ENCODE measurements at regions not wholly inside any gene's neighbourhood (a gene's known extent, or its start where the extent isn't known, plus 50 kb on each side); places are given as distances from the start of the nearest gene placed in this dataset.

DNA sequence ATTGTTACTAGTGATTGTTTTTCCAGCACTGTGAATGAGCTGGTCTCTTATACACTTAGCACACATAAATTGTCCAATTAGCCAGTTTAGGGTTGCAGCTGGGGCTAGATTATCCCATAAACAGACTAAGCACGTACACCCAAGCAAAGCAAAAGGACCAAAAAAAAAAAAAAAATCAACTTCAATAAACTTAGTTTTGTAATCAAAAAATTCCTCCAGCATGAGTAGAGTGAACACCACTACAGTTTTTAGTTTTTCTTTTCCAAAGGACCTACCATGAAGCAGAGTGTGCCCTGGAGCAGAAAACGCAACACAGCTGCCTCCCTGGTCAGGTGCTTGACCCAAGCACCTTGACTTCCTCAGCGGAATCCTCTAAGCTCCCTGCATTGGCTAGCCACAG is 249.4 kb upstream of the SLC14A2 start:
- no peaks in the 10 kb centered on the region for H3K27me3 ChIP-seq
- intact Hi-C loops (cut with DNase I; ENCODE audit: low total_unique reads), result no loop called here
- no peak overlapping the region for H3K27ac ChIP-seq
- TF ChIP-seq POLR2AphosphoS5 (IDR thresholded peaks at IDR 0.05) (no peak), POLR2A (IDR thresholded peaks at IDR 0.05) (no peak)
- TF ChIP-seq, protein P1, sequence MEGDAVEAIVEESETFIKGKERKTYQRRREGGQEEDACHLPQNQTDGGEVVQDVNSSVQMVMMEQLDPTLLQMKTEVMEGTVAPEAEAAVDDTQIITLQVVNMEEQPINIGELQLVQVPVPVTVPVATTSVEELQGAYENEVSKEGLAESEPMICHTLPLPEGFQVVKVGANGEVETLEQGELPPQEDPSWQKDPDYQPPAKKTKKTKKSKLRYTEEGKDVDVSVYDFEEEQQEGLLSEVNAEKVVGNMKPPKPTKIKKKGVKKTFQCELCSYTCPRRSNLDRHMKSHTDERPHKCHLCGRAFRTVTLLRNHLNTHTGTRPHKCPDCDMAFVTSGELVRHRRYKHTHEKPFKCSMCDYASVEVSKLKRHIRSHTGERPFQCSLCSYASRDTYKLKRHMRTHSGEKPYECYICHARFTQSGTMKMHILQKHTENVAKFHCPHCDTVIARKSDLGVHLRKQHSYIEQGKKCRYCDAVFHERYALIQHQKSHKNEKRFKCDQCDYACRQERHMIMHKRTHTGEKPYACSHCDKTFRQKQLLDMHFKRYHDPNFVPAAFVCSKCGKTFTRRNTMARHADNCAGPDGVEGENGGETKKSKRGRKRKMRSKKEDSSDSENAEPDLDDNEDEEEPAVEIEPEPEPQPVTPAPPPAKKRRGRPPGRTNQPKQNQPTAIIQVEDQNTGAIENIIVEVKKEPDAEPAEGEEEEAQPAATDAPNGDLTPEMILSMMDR (IDR thresholded peaks at IDR 0.05), result no peak
- H3K4me1 ChIP-seq, result no peaks in the 10 kb centered on the region
- H3K4me3 ChIP-seq, result no peak overlapping the region
- no peak for DNase-seq (ENCODE audit: low spot score in 2 of 2)
- H3K36me3 ChIP-seq, result no peaks in the 10 kb centered on the region
- no peaks in the 10 kb centered on the region for H3K9me3 ChIP-seq

DNA sequence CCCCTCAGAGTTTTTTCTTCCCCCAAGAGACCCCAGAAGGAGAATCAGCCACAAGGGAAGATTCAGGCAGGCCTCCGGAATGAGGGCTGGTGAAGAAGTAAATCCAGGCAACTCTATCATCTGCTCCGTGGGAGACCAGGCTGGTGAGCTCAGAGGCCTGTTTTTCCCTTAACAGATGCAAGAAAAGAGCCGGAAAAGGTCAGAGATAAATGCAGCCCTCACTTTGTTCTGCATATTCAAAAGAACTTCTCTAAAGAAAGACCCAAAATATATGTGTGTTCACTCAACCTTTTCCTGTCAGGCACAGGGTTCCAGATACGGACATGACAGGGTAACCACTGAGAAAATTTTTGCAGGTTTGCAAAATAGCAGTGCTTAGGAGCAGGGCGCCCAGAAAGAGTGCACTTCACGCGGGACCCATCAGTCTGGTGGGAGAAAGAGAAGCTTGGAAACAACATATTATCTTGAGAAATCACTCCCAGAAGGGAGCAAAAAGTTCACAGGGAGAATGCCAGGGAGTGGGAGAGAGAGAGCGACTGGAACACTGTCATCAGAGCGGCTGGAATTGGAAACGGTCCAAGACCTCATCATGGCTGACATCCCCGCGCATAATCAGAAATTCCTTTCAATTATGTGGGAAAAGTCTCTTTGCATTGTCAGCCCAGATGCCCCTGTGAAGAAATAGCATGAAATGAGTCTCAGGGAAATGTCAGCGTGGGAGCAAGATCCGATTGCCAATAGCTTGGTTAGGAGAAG is 244.8 kb upstream of the SLC14A2 start:
- DNase-seq (ENCODE audit: low spot score in 2 of 2), result no peak
- H3K27ac ChIP-seq, result peak overlapping the region in 1 of 2 donors; percentile 53
- intact Hi-C loops (cut with DNase I; ENCODE audit: low total_unique reads), result no loop called here
- TF ChIP-seq POLR2AphosphoS5 (IDR thresholded peaks at IDR 0.05) (no peak), POLR2A (IDR thresholded peaks at IDR 0.05) (no peak)
- TF ChIP-seq, protein P1 (IDR thresholded peaks at IDR 0.05), result no peak
- H3K4me1 ChIP-seq, result no peaks in the 10 kb centered on the region
- no peaks in the 10 kb centered on the region for H3K27me3 ChIP-seq
- H3K9me3 ChIP-seq, result no peaks in the 10 kb centered on the region
- no peaks in the 10 kb centered on the region for H3K36me3 ChIP-seq
- no peak overlapping the region for H3K4me3 ChIP-seq

DNA sequence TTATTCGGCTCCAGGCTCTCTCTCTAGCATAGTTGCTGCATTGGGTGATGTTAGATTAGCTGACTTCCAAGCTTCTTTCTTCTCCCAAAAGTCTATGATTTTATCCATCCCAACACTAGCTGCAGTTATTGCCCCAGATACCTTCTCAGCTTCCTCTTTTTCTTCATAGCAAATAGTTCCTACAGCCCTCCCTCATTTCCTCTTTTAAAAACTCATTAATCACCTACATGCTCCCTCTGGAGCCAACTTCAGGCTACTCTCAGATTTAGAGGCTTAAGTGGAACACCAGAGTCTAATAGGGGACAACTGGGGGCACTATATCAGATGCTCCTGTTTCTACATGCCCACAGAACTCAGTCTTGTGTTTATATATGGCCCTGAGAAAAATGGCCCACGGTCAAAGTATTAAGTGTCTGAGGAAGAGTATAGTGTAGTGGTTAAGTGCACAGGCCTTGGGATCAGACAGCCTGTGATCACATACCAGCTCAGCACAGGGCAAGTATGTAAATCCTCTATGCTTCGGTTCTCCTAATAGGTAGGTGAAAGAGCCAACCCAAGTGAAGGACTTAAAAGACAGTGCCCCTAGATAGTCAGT is 241.9 kb upstream of the SLC14A2 start:
- no peak for DNase-seq (ENCODE audit: low spot score in 2 of 2)
- H3K27ac ChIP-seq, result no peak overlapping the region
- intact Hi-C loops (cut with DNase I; ENCODE audit: low total_unique reads), result no loop called here
- TF ChIP-seq, protein P1 (IDR thresholded peaks at IDR 0.05), result no peak
- no peak for TF ChIP-seq POLR2AphosphoS5 (IDR thresholded peaks at IDR 0.05)
- no peak for TF ChIP-seq POLR2A (IDR thresholded peaks at IDR 0.05)
- H3K9me3 ChIP-seq, result no peaks in the 10 kb centered on the region
- no peaks in the 10 kb centered on the region for H3K36me3 ChIP-seq
- no peak overlapping the region for H3K4me3 ChIP-seq
- no peaks in the 10 kb centered on the region for H3K27me3 ChIP-seq
- H3K4me1 ChIP-seq, result no peaks in the 10 kb centered on the region

DNA sequence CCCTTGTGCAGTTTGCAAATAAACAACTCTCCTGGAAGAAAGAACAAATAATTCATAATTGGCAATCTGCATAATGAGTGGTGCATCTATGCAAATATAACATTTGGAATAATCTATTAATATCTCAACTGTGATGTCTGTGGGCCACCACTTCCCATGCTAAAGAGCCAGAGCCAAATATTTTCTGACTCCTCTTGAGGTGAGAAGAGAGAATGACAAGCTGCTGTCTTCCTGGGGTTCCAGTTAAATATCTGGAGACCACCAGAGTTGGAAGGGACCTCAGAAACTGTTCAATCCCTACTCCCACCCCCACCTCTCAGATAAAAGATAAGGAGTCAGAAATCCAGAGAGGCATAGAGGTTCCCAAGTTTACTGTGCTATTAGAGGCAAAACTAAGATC is 241.0 kb upstream of the SLC14A2 start:
- TF ChIP-seq, protein P1 (IDR thresholded peaks at IDR 0.05), result no peak
- TF ChIP-seq POLR2A (IDR thresholded peaks at IDR 0.05) (no peak), POLR2AphosphoS5 (IDR thresholded peaks at IDR 0.05) (no peak)
- Histone ChIP-seq H3K36me3 (no peaks in the 10 kb centered on the region), H3K27ac (no peak overlapping the region), H3K9me3 (no peaks in the 10 kb centered on the region), H3K4me1 (no peaks in the 10 kb centered on the region), H3K4me3 (no peak overlapping the region), H3K27me3 (no peaks in the 10 kb centered on the region)
- DNase-seq (ENCODE audit: low spot score in 2 of 2), result no peak
- intact Hi-C loops (cut with DNase I; ENCODE audit: low total_unique reads), result no loop called here

DNA sequence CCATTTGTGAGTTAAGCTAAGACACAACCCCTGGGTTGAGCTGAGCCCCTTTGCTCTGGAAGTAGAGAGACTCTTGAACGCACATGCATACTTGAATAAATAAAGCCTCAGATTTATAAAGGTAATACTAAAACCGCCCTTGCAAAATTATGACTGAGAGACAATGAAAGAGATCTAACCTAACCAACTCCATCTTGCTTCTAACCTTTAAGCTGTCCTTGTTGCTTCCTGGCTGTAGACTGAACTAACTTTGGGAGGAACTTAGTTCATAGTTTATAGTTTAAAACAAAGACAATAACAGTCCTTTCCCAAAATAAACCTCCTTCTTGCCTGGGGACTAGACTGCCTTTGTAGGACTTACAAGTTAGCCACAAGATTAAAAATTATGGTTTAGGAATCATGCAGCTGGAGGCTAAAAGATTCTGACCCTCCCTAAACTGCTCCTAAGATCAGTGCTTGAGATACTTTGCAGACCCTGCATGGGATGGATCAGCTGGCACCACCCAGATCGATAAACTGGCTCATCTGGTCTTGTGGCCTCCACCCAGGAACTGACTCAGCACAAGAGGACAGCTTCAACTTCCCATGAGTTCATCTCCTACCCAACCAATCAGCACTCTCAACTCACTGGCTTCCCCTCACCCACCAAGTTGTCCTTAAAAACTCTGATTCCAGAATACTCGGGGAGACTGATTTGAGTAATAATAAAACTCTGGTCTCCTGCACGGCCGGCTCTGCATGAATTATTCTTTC is 240.2 kb upstream of the SLC14A2 start:
- TF ChIP-seq POLR2AphosphoS5 (IDR thresholded peaks at IDR 0.05), result no peak
- TF ChIP-seq POLR2A (IDR thresholded peaks at IDR 0.05), result no peak
- TF ChIP-seq, protein P1 (IDR thresholded peaks at IDR 0.05), result no peak
- Histone ChIP-seq H3K27me3 (no peaks in the 10 kb centered on the region), H3K4me3 (no peak overlapping the region), H3K27ac (no peak overlapping the region), H3K36me3 (no peaks in the 10 kb centered on the region), H3K9me3 (no peaks in the 10 kb centered on the region), H3K4me1 (no peaks in the 10 kb centered on the region)
- no peak for DNase-seq (ENCODE audit: low spot score in 2 of 2)
- intact Hi-C loops (cut with DNase I; ENCODE audit: low total_unique reads), result no loop called here

All from breast epithelium (tissue), 4 donors.